NB4 (cell line): ENCODE measurements at regions not wholly inside any gene's neighbourhood (a gene's known extent, or its start where the extent isn't known, plus 50 kb on each side); places are given as distances from the start of the nearest gene placed in this dataset.

ENCODE experiments used
- CTCF ChIP-seq: IDR thresholded peaks from one replicate; pipeline ENCODE4 v1.5.1; 2012; ENCODE audit warnings: low read depth, low read length
- MYC ChIP-seq: IDR thresholded peaks from 2 replicates; pipeline ENCODE4 v1.6.1; 2011; ENCODE audit warnings: low read depth, low read length
- POLR2A ChIP-seq: IDR thresholded peaks from 2 replicates; pipeline ENCODE4 v1.6.1; 2011; ENCODE audit warnings: mild to moderate bottlenecking; ENCODE audit not compliant: insufficient read length; ENCODE audit errors: extremely low read depth
- TF ChIP-seq, protein P1 (sequence below): IDR thresholded peaks from 2 replicates; pipeline ENCODE4 v1.6.1; 2011; ENCODE audit warnings: low read depth, low read length

DNA sequence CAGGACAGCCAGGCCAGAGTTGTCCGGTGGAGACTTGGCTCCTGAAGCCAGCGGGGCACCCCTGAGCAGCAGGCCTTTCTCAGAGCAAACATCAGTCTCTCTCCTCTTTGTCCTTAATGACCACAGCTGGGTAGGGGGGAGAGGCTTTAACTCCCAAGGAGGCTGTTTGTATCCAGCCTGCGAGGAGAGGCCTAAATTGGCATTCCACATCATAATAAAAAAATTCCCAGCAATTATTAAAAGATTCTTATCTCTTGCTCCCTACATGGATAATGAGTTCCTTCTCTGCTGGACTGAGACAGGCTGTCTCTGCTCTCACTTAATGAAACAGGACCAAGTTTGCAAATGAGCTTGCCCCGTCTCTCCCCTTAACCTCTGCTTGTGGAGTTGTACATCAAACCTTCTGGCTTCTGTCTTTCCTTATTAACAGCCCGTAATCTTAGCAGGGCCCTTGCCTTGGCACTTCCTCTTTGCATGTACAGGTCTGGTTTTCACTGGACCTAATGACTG lies 838.2 kb downstream of the MAFB start:
- TF ChIP-seq CTCF (no peak), POLR2A (no peak), MYC (no peak)
- TF ChIP-seq, protein P1, sequence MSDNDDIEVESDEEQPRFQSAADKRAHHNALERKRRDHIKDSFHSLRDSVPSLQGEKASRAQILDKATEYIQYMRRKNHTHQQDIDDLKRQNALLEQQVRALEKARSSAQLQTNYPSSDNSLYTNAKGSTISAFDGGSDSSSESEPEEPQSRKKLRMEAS: no peak
